ENCODE measurements at regions not wholly inside any gene's neighbourhood (a gene's known extent, or its start where the extent isn't known, plus 50 kb on each side); places are given as distances from the start of the nearest gene placed in this dataset.

DNA sequence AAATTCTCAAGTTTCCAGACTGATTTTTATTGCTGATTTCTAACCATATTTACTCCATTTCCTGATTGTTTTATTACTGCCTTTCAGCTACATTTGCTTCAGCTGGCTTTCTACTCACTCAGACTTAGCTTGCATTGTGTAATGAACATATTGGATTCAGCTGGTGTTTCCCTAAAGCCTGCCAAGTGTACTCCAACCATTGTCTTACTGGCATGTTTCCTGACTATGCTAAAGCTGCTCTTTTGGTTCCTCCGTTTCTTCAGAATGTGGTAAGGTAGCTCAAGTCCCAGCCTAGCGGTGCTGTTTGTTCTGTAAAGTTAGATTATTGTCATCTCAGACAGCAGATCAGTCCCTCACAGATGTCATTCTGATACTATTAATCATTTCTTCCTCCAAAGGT is 53.1 kb upstream of the GLRA2 start:
- H3K4me1 ChIP-seq (ENCODE audit: insufficient read depth, low read length, severe bottlenecking) = no peaks in the 10 kb centered on the region
- no peaks in the 10 kb centered on the region for H3K27me3 ChIP-seq (ENCODE audit: insufficient read depth, low read length)
- no peaks in the 10 kb centered on the region for H4K20me1 ChIP-seq (ENCODE audit: insufficient read depth, low read length)
- H3K4me3 ChIP-seq (ENCODE audit: low read depth, low read length, poor library complexity, severe bottlenecking) = no peak overlapping the region
- no peaks in the 10 kb centered on the region for H3K79me2 ChIP-seq (ENCODE audit: insufficient read depth, low read length)
- TF ChIP-seq, protein P1, sequence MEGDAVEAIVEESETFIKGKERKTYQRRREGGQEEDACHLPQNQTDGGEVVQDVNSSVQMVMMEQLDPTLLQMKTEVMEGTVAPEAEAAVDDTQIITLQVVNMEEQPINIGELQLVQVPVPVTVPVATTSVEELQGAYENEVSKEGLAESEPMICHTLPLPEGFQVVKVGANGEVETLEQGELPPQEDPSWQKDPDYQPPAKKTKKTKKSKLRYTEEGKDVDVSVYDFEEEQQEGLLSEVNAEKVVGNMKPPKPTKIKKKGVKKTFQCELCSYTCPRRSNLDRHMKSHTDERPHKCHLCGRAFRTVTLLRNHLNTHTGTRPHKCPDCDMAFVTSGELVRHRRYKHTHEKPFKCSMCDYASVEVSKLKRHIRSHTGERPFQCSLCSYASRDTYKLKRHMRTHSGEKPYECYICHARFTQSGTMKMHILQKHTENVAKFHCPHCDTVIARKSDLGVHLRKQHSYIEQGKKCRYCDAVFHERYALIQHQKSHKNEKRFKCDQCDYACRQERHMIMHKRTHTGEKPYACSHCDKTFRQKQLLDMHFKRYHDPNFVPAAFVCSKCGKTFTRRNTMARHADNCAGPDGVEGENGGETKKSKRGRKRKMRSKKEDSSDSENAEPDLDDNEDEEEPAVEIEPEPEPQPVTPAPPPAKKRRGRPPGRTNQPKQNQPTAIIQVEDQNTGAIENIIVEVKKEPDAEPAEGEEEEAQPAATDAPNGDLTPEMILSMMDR (IDR thresholded peaks at IDR 0.05; ENCODE audit: low read length) = no peak
- no peak for TF ChIP-seq EZH2 (IDR thresholded peaks at IDR 0.05; ENCODE audit: borderline replicate concordance, low read length)
- no peak overlapping the region for H3K27ac ChIP-seq (ENCODE audit: low read depth, low read length, poor library complexity, severe bottlenecking)
- H3K9ac ChIP-seq (ENCODE audit: low read length) = no peak overlapping the region
- H3F3A ChIP-seq (ENCODE audit: insufficient read depth, low read length) = no peaks in the 10 kb centered on the region
- H3K9me3 ChIP-seq (ENCODE audit: low read length) = no peaks in the 10 kb centered on the region
- H3K4me2 ChIP-seq (ENCODE audit: low read length) = no peak overlapping the region
- no peak overlapping the region for H2AFZ ChIP-seq (ENCODE audit: low read length)
- H3K9me2 ChIP-seq (ENCODE audit: low read depth, low read length) = no peaks in the 10 kb centered on the region
- H3K36me3 ChIP-seq (ENCODE audit: insufficient read depth, low read length) = no peaks in the 10 kb centered on the region

DNA sequence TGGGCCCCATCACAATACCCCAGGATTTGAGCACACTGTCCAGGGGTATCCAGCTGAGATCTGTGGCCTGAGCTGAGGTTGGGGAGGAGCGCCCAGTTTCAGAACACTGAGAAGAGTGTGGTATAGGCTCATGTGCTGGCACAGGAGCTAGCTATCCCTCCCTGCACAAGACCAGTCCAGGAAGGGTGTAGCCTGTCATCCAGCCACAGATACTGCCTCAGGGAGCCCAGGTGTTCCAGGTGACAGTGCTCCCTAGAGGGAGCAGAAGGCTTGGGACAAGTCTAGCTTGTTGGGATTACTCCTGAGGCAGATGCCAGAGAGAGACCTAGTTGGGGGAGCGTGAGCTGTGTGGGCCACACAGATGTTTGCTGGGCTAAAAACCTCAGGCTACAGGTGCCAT is 79.6 kb upstream of the GLRA2 start:
- Histone ChIP-seq H3K4me2 (ENCODE audit: low read length) (no peak overlapping the region), H3K27ac (ENCODE audit: low read depth, low read length, poor library complexity, severe bottlenecking) (no peak overlapping the region), H3K4me1 (ENCODE audit: insufficient read depth, low read length, severe bottlenecking) (no peaks in the 10 kb centered on the region), H3K9me3 (ENCODE audit: low read length) (no peaks in the 10 kb centered on the region), H3K27me3 (ENCODE audit: insufficient read depth, low read length) (no peaks in the 10 kb centered on the region), H3K9ac (ENCODE audit: low read length) (no peak overlapping the region), H3K36me3 (ENCODE audit: insufficient read depth, low read length) (no peaks in the 10 kb centered on the region), H4K20me1 (ENCODE audit: insufficient read depth, low read length) (no peaks in the 10 kb centered on the region), H3K9me2 (ENCODE audit: low read depth, low read length) (no peaks in the 10 kb centered on the region), H3K79me2 (ENCODE audit: insufficient read depth, low read length) (no peaks in the 10 kb centered on the region), H2AFZ (ENCODE audit: low read length) (no peak overlapping the region), H3F3A (ENCODE audit: insufficient read depth, low read length) (no peaks in the 10 kb centered on the region), H3K4me3 (ENCODE audit: low read depth, low read length, poor library complexity, severe bottlenecking) (no peak overlapping the region)
- TF ChIP-seq, protein P1 (IDR thresholded peaks at IDR 0.05; ENCODE audit: low read length) = no peak
- TF ChIP-seq EZH2 (IDR thresholded peaks at IDR 0.05; ENCODE audit: borderline replicate concordance, low read length) = no peak

DNA sequence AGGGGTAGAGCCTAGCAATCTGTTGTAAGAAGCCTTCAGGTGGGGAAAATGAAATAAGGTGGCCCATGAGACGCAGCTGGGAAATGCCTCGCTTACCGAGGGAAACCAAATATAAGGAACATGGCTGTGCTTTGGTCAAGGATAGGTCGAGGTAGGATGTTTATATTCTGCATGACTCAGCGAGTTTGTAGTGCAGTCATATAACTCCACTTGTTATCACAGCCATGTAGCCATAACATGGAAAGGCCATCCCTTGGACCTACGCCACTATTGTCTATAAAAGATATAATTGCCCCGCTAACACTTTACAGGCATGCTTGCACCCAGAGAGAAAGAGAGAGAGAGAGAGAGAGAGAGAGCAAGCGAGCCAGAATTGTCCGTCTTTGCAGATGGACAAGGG is 80.9 kb upstream of the GLRA2 start:
- no peak overlapping the region for H3K9ac ChIP-seq (ENCODE audit: low read length)
- H3K9me2 ChIP-seq (ENCODE audit: low read depth, low read length) = no peaks in the 10 kb centered on the region
- no peaks in the 10 kb centered on the region for H3K4me1 ChIP-seq (ENCODE audit: insufficient read depth, low read length, severe bottlenecking)
- H3K27me3 ChIP-seq (ENCODE audit: insufficient read depth, low read length) = no peaks in the 10 kb centered on the region
- no peaks in the 10 kb centered on the region for H3K9me3 ChIP-seq (ENCODE audit: low read length)
- no peaks in the 10 kb centered on the region for H3K79me2 ChIP-seq (ENCODE audit: insufficient read depth, low read length)
- no peak overlapping the region for H3K4me2 ChIP-seq (ENCODE audit: low read length)
- H3F3A ChIP-seq (ENCODE audit: insufficient read depth, low read length) = no peaks in the 10 kb centered on the region
- no peak overlapping the region for H3K4me3 ChIP-seq (ENCODE audit: low read depth, low read length, poor library complexity, severe bottlenecking)
- TF ChIP-seq, protein P1 (IDR thresholded peaks at IDR 0.05; ENCODE audit: low read length) = no peak
- TF ChIP-seq EZH2 (IDR thresholded peaks at IDR 0.05; ENCODE audit: borderline replicate concordance, low read length) = no peak
- no peaks in the 10 kb centered on the region for H4K20me1 ChIP-seq (ENCODE audit: insufficient read depth, low read length)
- no peak overlapping the region for H3K27ac ChIP-seq (ENCODE audit: low read depth, low read length, poor library complexity, severe bottlenecking)
- no peak overlapping the region for H2AFZ ChIP-seq (ENCODE audit: low read length)
- no peaks in the 10 kb centered on the region for H3K36me3 ChIP-seq (ENCODE audit: insufficient read depth, low read length)
